ENCODE measurements at regions not wholly inside any gene's neighbourhood (a gene's known extent, or its start where the extent isn't known, plus 50 kb on each side); places are given as distances from the start of the nearest gene placed in this dataset.

- TF ChIP-seq YY1 (IDR thresholded peaks at IDR 0.05; ENCODE audit: insufficient read depth, insufficient read length) (no peak), SUZ12 (IDR thresholded peaks at IDR 0.05; ENCODE audit: extremely low read depth, insufficient read depth, insufficient read length) (no peak), ZNF274 (IDR thresholded peaks at IDR 0.05; ENCODE audit: low read depth, low read length) (no peak)
- Histone ChIP-seq H3K4me1 (ENCODE audit: insufficient read depth, insufficient read length) (no peaks in the 10 kb centered on the region), H3K4me3 (ENCODE audit: insufficient read length, low read depth) (no peak overlapping the region), H3K9ac (ENCODE audit: insufficient read length, low read depth) (no peak overlapping the region), H3K36me3 (ENCODE audit: insufficient read depth, insufficient read length, low read length) (no peaks in the 10 kb centered on the region), H3K27me3 (ENCODE audit: insufficient read depth, insufficient read length) (no peaks in the 10 kb centered on the region), H3K9me3 (ENCODE audit: insufficient read depth, low read length) (peaks cover 6% of the 10 kb centered on the region; the same call in 1 of the 2 replicates)
- DNase-seq (ENCODE audit: low read depth, low spot score) = no peak
Observed at GRCh38 chr12:63406781-63407180, 255.8 kb upstream of the AVPR1A start.

- Histone ChIP-seq H3K9ac (ENCODE audit: insufficient read length, low read depth) (no peak overlapping the region), H3K4me3 (ENCODE audit: insufficient read length, low read depth) (no peak overlapping the region), H3K9me3 (ENCODE audit: insufficient read depth, low read length) (peaks cover 6% of the 10 kb centered on the region; the same call in 1 of the 2 replicates), H3K36me3 (ENCODE audit: insufficient read depth, insufficient read length, low read length) (no peaks in the 10 kb centered on the region), H3K4me1 (ENCODE audit: insufficient read depth, insufficient read length) (no peaks in the 10 kb centered on the region), H3K27me3 (ENCODE audit: insufficient read depth, insufficient read length) (no peaks in the 10 kb centered on the region)
- DNase-seq (ENCODE audit: low read depth, low spot score) = no peak
- TF ChIP-seq YY1 (IDR thresholded peaks at IDR 0.05; ENCODE audit: insufficient read depth, insufficient read length) = no peak
- TF ChIP-seq SUZ12 (IDR thresholded peaks at IDR 0.05; ENCODE audit: extremely low read depth, insufficient read depth, insufficient read length) = no peak
- TF ChIP-seq ZNF274 (IDR thresholded peaks at IDR 0.05; ENCODE audit: low read depth, low read length) = no peak
Observed at GRCh38 chr12:63404611-63405010, 253.6 kb upstream of the AVPR1A start.

- TF ChIP-seq ZNF274 (IDR thresholded peaks at IDR 0.05; ENCODE audit: low read depth, low read length) = no peak
- TF ChIP-seq SUZ12 (IDR thresholded peaks at IDR 0.05; ENCODE audit: extremely low read depth, insufficient read depth, insufficient read length) = no peak
- no peak for TF ChIP-seq YY1 (IDR thresholded peaks at IDR 0.05; ENCODE audit: insufficient read depth, insufficient read length)
- Histone ChIP-seq H3K27me3 (ENCODE audit: insufficient read depth, insufficient read length) (no peaks in the 10 kb centered on the region), H3K9ac (ENCODE audit: insufficient read length, low read depth) (no peak overlapping the region), H3K36me3 (ENCODE audit: insufficient read depth, insufficient read length, low read length) (no peaks in the 10 kb centered on the region), H3K9me3 (ENCODE audit: insufficient read depth, low read length) (peaks cover 13% of the 10 kb centered on the region; the same call in 1 of the 2 replicates), H3K4me3 (ENCODE audit: insufficient read length, low read depth) (no peak overlapping the region), H3K4me1 (ENCODE audit: insufficient read depth, insufficient read length) (no peaks in the 10 kb centered on the region)
- no peak for DNase-seq (ENCODE audit: low read depth, low spot score)
Observed at GRCh38 chr12:63403256-63403655, 252.3 kb upstream of the AVPR1A start.

- no peaks in the 10 kb centered on the region for H3K36me3 ChIP-seq (ENCODE audit: insufficient read depth, insufficient read length, low read length)
- no peak for DNase-seq (ENCODE audit: low read depth, low spot score)
- H3K9ac ChIP-seq (ENCODE audit: insufficient read length, low read depth) = no peak overlapping the region
- H3K27me3 ChIP-seq (ENCODE audit: insufficient read depth, insufficient read length) = no peaks in the 10 kb centered on the region
- TF ChIP-seq SUZ12 (IDR thresholded peaks at IDR 0.05; ENCODE audit: extremely low read depth, insufficient read depth, insufficient read length) = no peak
- TF ChIP-seq YY1 (IDR thresholded peaks at IDR 0.05; ENCODE audit: insufficient read depth, insufficient read length) = no peak
- no peak for TF ChIP-seq ZNF274 (IDR thresholded peaks at IDR 0.05; ENCODE audit: low read depth, low read length)
- no peaks in the 10 kb centered on the region for H3K4me1 ChIP-seq (ENCODE audit: insufficient read depth, insufficient read length)
- H3K9me3 ChIP-seq (ENCODE audit: insufficient read depth, low read length) = peaks cover 7% of the 10 kb centered on the region; the same call in 1 of the 2 replicates
- no peak overlapping the region for H3K4me3 ChIP-seq (ENCODE audit: insufficient read length, low read depth)
Observed at GRCh38 chr12:63400718-63401117, 249.7 kb upstream of the AVPR1A start.

- DNase-seq (ENCODE audit: low read depth, low spot score) = no peak
- H3K36me3 ChIP-seq (ENCODE audit: insufficient read depth, insufficient read length, low read length) = no peaks in the 10 kb centered on the region
- no peak overlapping the region for H3K4me3 ChIP-seq (ENCODE audit: insufficient read length, low read depth)
- peaks cover 7% of the 10 kb centered on the region; the same call in 1 of the 2 replicates for H3K9me3 ChIP-seq (ENCODE audit: insufficient read depth, low read length)
- no peaks in the 10 kb centered on the region for H3K4me1 ChIP-seq (ENCODE audit: insufficient read depth, insufficient read length)
- no peaks in the 10 kb centered on the region for H3K27me3 ChIP-seq (ENCODE audit: insufficient read depth, insufficient read length)
- no peak for TF ChIP-seq ZNF274 (IDR thresholded peaks at IDR 0.05; ENCODE audit: low read depth, low read length)
- TF ChIP-seq YY1 (IDR thresholded peaks at IDR 0.05; ENCODE audit: insufficient read depth, insufficient read length) = no peak
- TF ChIP-seq SUZ12 (IDR thresholded peaks at IDR 0.05; ENCODE audit: extremely low read depth, insufficient read depth, insufficient read length) = no peak
- H3K9ac ChIP-seq (ENCODE audit: insufficient read length, low read depth) = no peak overlapping the region
Observed at GRCh38 chr12:63400318-63400717, 249.3 kb upstream of the AVPR1A start.

GRCh38 chr12:63397807-63398206 lies 246.8 kb upstream of the AVPR1A start:
- no peak for DNase-seq (ENCODE audit: low read depth, low spot score)
- Histone ChIP-seq H3K9me3 (ENCODE audit: insufficient read depth, low read length) (peaks cover 7% of the 10 kb centered on the region; the same call in 1 of the 2 replicates), H3K4me3 (ENCODE audit: insufficient read length, low read depth) (no peak overlapping the region), H3K36me3 (ENCODE audit: insufficient read depth, insufficient read length, low read length) (no peaks in the 10 kb centered on the region), H3K4me1 (ENCODE audit: insufficient read depth, insufficient read length) (no peaks in the 10 kb centered on the region), H3K9ac (ENCODE audit: insufficient read length, low read depth) (no peak overlapping the region), H3K27me3 (ENCODE audit: insufficient read depth, insufficient read length) (no peaks in the 10 kb centered on the region)
- TF ChIP-seq YY1 (IDR thresholded peaks at IDR 0.05; ENCODE audit: insufficient read depth, insufficient read length) (no peak), SUZ12 (IDR thresholded peaks at IDR 0.05; ENCODE audit: extremely low read depth, insufficient read depth, insufficient read length) (no peak), ZNF274 (IDR thresholded peaks at IDR 0.05; ENCODE audit: low read depth, low read length) (no peak)

GRCh38 chr12:63396135-63396534 lies 245.1 kb upstream of the AVPR1A start:
- TF ChIP-seq SUZ12 (IDR thresholded peaks at IDR 0.05; ENCODE audit: extremely low read depth, insufficient read depth, insufficient read length) (no peak), ZNF274 (IDR thresholded peaks at IDR 0.05; ENCODE audit: low read depth, low read length) (no peak), YY1 (IDR thresholded peaks at IDR 0.05; ENCODE audit: insufficient read depth, insufficient read length) (no peak)

More at GRCh38 chr12:63396135-63396534, 245.1 kb upstream of the AVPR1A start:
- DNase-seq (ENCODE audit: low read depth, low spot score) = no peak
- Histone ChIP-seq H3K36me3 (ENCODE audit: insufficient read depth, insufficient read length, low read length) (no peaks in the 10 kb centered on the region), H3K27me3 (ENCODE audit: insufficient read depth, insufficient read length) (no peaks in the 10 kb centered on the region), H3K9me3 (ENCODE audit: insufficient read depth, low read length) (peaks cover 7% of the 10 kb centered on the region; the same call in 1 of the 2 replicates), H3K9ac (ENCODE audit: insufficient read length, low read depth) (no peak overlapping the region), H3K4me3 (ENCODE audit: insufficient read length, low read depth) (no peak overlapping the region), H3K4me1 (ENCODE audit: insufficient read depth, insufficient read length) (no peaks in the 10 kb centered on the region)

All from NT2/D1 (cell line).